MM.1S (cell line): ENCODE measurements at regions not wholly inside any gene's neighbourhood (a gene's known extent, or its start where the extent isn't known, plus 50 kb on each side); places are given as distances from the start of the nearest gene placed in this dataset.

Experiments
- DNase-seq: peaks from one replicate; pipeline ENCODE4 v3.0.0-alpha.2; 2015
- H2AFZ ChIP-seq: fragments of 300-600 bp; sonication (generic); 2 replicates; pipeline ENCODE4 v1.6.0; 2016; ENCODE audit warnings: antibody characterized with exemption, low read length
- H3F3A ChIP-seq: fragments of 300-600 bp; sonication (generic); 2 replicates; pipeline ENCODE4 v1.6.1; 2016; ENCODE audit warnings: mild to moderate bottlenecking, antibody characterized with exemption, low read length, moderate library complexity, mixed read lengths; ENCODE audit not compliant: insufficient read depth
- H3K27ac ChIP-seq: fragments of 300-600 bp; sonication (generic); 2 replicates; pipeline ENCODE4 v1.5.1; 2016; ENCODE audit warnings: mild to moderate bottlenecking, low read length
- H3K27me3 ChIP-seq: fragments of 300-600 bp; sonication (generic); replicated peaks from 2 replicates; pipeline ENCODE4 v1.6.0; 2016; ENCODE audit warnings: low read length; ENCODE audit not compliant: insufficient read depth
- H3K36me3 ChIP-seq: fragments of 300-600 bp; sonication (generic); replicated peaks from 2 replicates; pipeline ENCODE4 v1.6.1; 2016; ENCODE audit warnings: mild to moderate bottlenecking, low read length, mixed read lengths; ENCODE audit not compliant: insufficient read depth
- H3K4me1 ChIP-seq: fragments of 300-600 bp; sonication (generic); 2 replicates; pipeline ENCODE4 v1.6.1; 2016; ENCODE audit warnings: low read length, mixed read lengths
- H3K4me2 ChIP-seq: fragments of 300-600 bp; sonication (generic); 2 replicates; pipeline ENCODE4 v1.6.0; 2016; ENCODE audit warnings: low read depth, low read length
- H3K4me3 ChIP-seq: fragments of 300-600 bp; sonication (generic); 2 replicates; pipeline ENCODE4 v1.5.1; 2016; ENCODE audit warnings: low read length, mixed read lengths
- H3K79me2 ChIP-seq: fragments of 300-600 bp; sonication (generic); 2 replicates; pipeline ENCODE4 v1.6.1; 2016; ENCODE audit warnings: mixed run types, low read length, mixed read lengths
- H3K9ac ChIP-seq: fragments of 300-600 bp; sonication (generic); 2 replicates; pipeline ENCODE4 v1.6.1; 2016; ENCODE audit warnings: low read length, mixed read lengths
- H3K9me2 ChIP-seq: fragments of 300-600 bp; sonication (generic); replicated peaks from 2 replicates; pipeline ENCODE4 v1.6.1; 2016; ENCODE audit warnings: mild to moderate bottlenecking, low read length, mixed read lengths; ENCODE audit not compliant: insufficient read depth
- H3K9me3 ChIP-seq: fragments of 300-600 bp; sonication (generic); replicated peaks from 2 replicates; pipeline ENCODE4 v1.6.1; 2016; ENCODE audit warnings: mild to moderate bottlenecking, low read length, mixed read lengths; ENCODE audit not compliant: insufficient read depth
- H4K20me1 ChIP-seq: fragments of 300-600 bp; sonication (generic); 2 replicates; pipeline ENCODE4 v1.6.1; 2016; ENCODE audit warnings: mild to moderate bottlenecking, low read length, moderate library complexity, mixed read lengths; ENCODE audit not compliant: insufficient read depth
- CTCF ChIP-seq: fragments of 300-600 bp; sonication (generic); IDR thresholded peaks from 2 replicates; pipeline ENCODE4 v1.5.1; 2016; ENCODE audit warnings: antibody characterized with exemption, low read length, mixed read lengths
- EZH2 ChIP-seq: fragments of 300-600 bp; sonication (generic); optimal IDR thresholded peaks from 2 replicates; pipeline ENCODE3; 2017; ENCODE audit warnings: low read depth, mild to moderate bottlenecking, antibody characterized with exemption, low read length, mixed read lengths
- EZH2phosphoT487 ChIP-seq: fragments of 300-600 bp; sonication (generic); IDR thresholded peaks from 2 replicates; pipeline ENCODE4 v1.6.1; 2018; ENCODE audit warnings: antibody characterized with exemption, low read length

DNA sequence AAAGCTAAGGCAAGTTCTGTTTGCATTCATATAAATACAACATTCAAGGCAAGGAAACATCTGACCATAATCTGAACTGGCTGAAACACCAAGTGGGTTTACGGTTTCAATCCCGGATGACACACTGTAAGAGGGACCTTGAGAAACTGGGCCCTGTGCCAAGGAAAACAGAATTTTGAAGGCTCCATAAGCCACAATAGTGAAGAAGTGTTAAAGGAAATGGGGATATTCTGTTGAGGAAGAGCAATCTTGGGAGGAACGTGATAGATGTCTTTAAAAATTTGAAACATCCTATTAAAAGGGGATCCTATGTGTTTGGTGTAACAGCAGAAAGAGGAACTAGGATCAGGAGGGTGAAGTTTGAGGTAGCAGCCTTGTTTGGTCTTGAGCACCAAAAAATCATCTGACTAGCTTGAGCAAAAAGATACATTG, 82.4 kb upstream of the TAB2 start:
- peak; percentile 33 for DNase-seq
- Histone ChIP-seq H3F3A (peaks cover 18% of the 10 kb centered on the region), H3K9me2 (no peaks in the 10 kb centered on the region), H3K4me2 (peak overlapping the region; percentile 43), H3K36me3 (no peaks in the 10 kb centered on the region), H3K9ac (no peak overlapping the region), H3K9me3 (no peaks in the 10 kb centered on the region), H3K27me3 (no peaks in the 10 kb centered on the region), H4K20me1 (no peaks in the 10 kb centered on the region), H3K4me3 (0 out of 2 replicates have a peak overlapping the region, but pooled peaks have one; percentile 1), H3K4me1 (peaks cover 40% of the 10 kb centered on the region), H3K79me2 (no peaks in the 10 kb centered on the region), H3K27ac (peak overlapping the region; percentile 69), H2AFZ (0 out of 2 replicates have a peak overlapping the region, but pooled peaks have one; percentile 27)
- no peak for TF ChIP-seq EZH2phosphoT487
- no peak for TF ChIP-seq EZH2
- no peak for TF ChIP-seq CTCF

- H2AFZ ChIP-seq, result no peak overlapping the region
- peaks cover 18% of the 10 kb centered on the region for H3F3A ChIP-seq
- H3K4me2 ChIP-seq, result no peak overlapping the region
- H3K9ac ChIP-seq, result no peak overlapping the region
- peaks cover 50% of the 10 kb centered on the region for H3K4me1 ChIP-seq
- no peaks in the 10 kb centered on the region for H3K9me2 ChIP-seq
- no peaks in the 10 kb centered on the region for H3K36me3 ChIP-seq
- no peak overlapping the region for H3K4me3 ChIP-seq
- H3K79me2 ChIP-seq, result no peaks in the 10 kb centered on the region
- no peaks in the 10 kb centered on the region for H4K20me1 ChIP-seq
- TF ChIP-seq EZH2phosphoT487 (no peak), EZH2 (no peak), CTCF (no peak)
- H3K9me3 ChIP-seq, result no peaks in the 10 kb centered on the region
- no peak overlapping the region for H3K27ac ChIP-seq
- no peaks in the 10 kb centered on the region for H3K27me3 ChIP-seq
- no peak for DNase-seq
These were observed 80.9 kb upstream of the TAB2 start for GRCh38 chr6:149236589-149236988.

DNA sequence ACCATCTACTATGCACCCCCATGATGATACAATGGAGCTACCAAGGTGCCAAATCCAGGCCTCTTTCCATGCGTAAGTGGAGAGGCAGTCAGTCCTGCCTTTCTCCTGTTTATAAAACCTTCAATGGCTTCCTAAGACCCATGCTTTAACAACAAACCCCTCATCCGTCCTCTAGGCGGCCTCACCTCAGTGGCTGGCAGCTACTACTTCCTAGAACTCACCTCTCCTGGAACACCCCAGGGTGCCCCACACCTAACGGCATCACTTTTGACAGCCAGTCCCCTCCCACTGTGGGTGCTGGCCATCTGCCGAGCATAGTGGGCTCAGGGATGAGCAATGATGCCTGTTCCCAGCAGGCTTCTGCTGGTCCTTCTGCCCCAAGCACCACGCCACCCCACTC, 80.0 kb upstream of the TAB2 start:
- no peaks in the 10 kb centered on the region for H4K20me1 ChIP-seq
- H3K27ac ChIP-seq, result no peak overlapping the region
- no peaks in the 10 kb centered on the region for H3K9me2 ChIP-seq
- H3K9me3 ChIP-seq, result no peaks in the 10 kb centered on the region
- H3K4me2 ChIP-seq, result no peak overlapping the region
- H3F3A ChIP-seq, result peaks cover 18% of the 10 kb centered on the region
- DNase-seq, result no peak
- H2AFZ ChIP-seq, result no peak overlapping the region
- H3K9ac ChIP-seq, result no peak overlapping the region
- TF ChIP-seq EZH2, result no peak
- no peak for TF ChIP-seq CTCF
- no peak for TF ChIP-seq EZH2phosphoT487
- no peak overlapping the region for H3K4me3 ChIP-seq
- H3K27me3 ChIP-seq, result no peaks in the 10 kb centered on the region
- peaks cover 51% of the 10 kb centered on the region for H3K4me1 ChIP-seq
- no peaks in the 10 kb centered on the region for H3K36me3 ChIP-seq
- H3K79me2 ChIP-seq, result no peaks in the 10 kb centered on the region
